CD4-positive, CD25-positive, alpha-beta regulatory T cell (primary cell): ENCODE measurements at regions not wholly inside any gene's neighbourhood (a gene's known extent, or its start where the extent isn't known, plus 50 kb on each side); places are given as distances from the start of the nearest gene placed in this dataset.
"Not testable (repeated sequence)": the region's sequence is repeated elsewhere in the genome, so short reads cannot be mapped to it uniquely, and the experiment has no call there.

ENCODE experiments used
- ATAC-seq, 2 donors: fragments of 150-1000 bp; cut with Tn5 transposase; one replicate each; pipeline ENCODE4 v1.10.0; 2021; ENCODE audit warnings: low read depth in 2 of 2, moderate number of reproducible peaks in 2 of 2, moderate library complexity in 1 of 2
- DNase-seq, 3 donors: peaks; one replicate each; pipeline versions ENCODE4 v3.0.0 to v3.0.0-alpha.2; 2012 to 2022; ENCODE audit warnings: mixed read lengths in 1 of 3
- H3K27ac ChIP-seq: one replicate; pipeline ENCODE4 v1.7.0; 2013; ENCODE audit warnings: mild to moderate bottlenecking, low read length; ENCODE audit not compliant: insufficient read depth, poor library complexity, severe bottlenecking
- H3K27me3 ChIP-seq: one replicate; pipeline ENCODE4 v1.7.0; 2013; ENCODE audit warnings: low read length; ENCODE audit not compliant: control insufficient read depth, insufficient read depth
- H3K36me3 ChIP-seq: one replicate; pipeline ENCODE4 v1.7.0; 2013; ENCODE audit warnings: mild to moderate bottlenecking, low read length, moderate library complexity; ENCODE audit not compliant: control insufficient read depth, insufficient read depth
- H3K4me1 ChIP-seq: 2 replicates; pipeline ENCODE4 v1.7.0; 2013; ENCODE audit warnings: mild to moderate bottlenecking, low read length; ENCODE audit not compliant: insufficient read depth, control insufficient read depth, poor library complexity, severe bottlenecking
- H3K4me3 ChIP-seq: one replicate; pipeline ENCODE4 v1.7.0; 2013; ENCODE audit warnings: low read depth, mild to moderate bottlenecking, low read length, moderate library complexity
- H3K9me3 ChIP-seq, 2 experiments: 1 replicate in 1 of 2; 2 replicates in 1 of 2; pipeline ENCODE4 v1.7.0; 2013; ENCODE audit warnings: low read length in 2 of 2, mild to moderate bottlenecking in 1 of 2, moderate library complexity in 1 of 2; ENCODE audit not compliant: control insufficient read depth in 2 of 2
- H3K27ac Mint-ChIP-seq, 3 donors: one replicate each; pipeline ENCODE4 v1.8.0; 2020 to 2022; ENCODE audit warnings: mild to moderate bottlenecking in 3 of 3, mixed read lengths in 3 of 3, moderate library complexity in 2 of 3
- H3K27me3 Mint-ChIP-seq: one replicate; pipeline ENCODE4 v1.8.0; 2022; ENCODE audit warnings: mild to moderate bottlenecking, mixed read lengths
- H3K36me3 Mint-ChIP-seq: one replicate; pipeline ENCODE4 v1.8.0; 2020; ENCODE audit warnings: mixed read lengths
- H3K4me1 Mint-ChIP-seq, 4 donors: one replicate each; pipeline ENCODE4 v1.8.0; 2020 to 2022; ENCODE audit warnings: mixed read lengths in 4 of 4, mild to moderate bottlenecking in 1 of 4
- H3K4me3 Mint-ChIP-seq, 4 donors: one replicate each; pipeline ENCODE4 v1.8.0; 2020 to 2022; ENCODE audit warnings: mild to moderate bottlenecking in 4 of 4, mixed read lengths in 4 of 4, moderate library complexity in 3 of 4
- H3K9me3 Mint-ChIP-seq, 7 donors: one replicate each; pipeline ENCODE4 v1.8.0; 2020 to 2022; ENCODE audit warnings: mixed read lengths in 7 of 7, mild to moderate bottlenecking in 3 of 7, moderate library complexity in 2 of 7

GRCh38 chr5:100683881-100684280, 148.7 kb downstream of the FAM174A start:
- DNase-seq (no peak), ATAC-seq (no peak)
- H3K27ac ChIP-seq: no peak overlapping the region
- no peaks in the 10 kb centered on the region for H3K27me3 ChIP-seq
- H3K27me3 Mint-ChIP-seq: no peaks in the 10 kb centered on the region
- H3K36me3 ChIP-seq: no peaks in the 10 kb centered on the region
- peaks cover 3% of the 10 kb centered on the region for H3K36me3 Mint-ChIP-seq
- H3K27ac Mint-ChIP-seq: no peak overlapping the region
- H3K9me3 ChIP-seq: peaks cover 15 to 20% of the 10 kb centered on the region in 2 experiments
- H3K4me3 ChIP-seq: no peak overlapping the region
- peaks cover 0 to 6% (median 4%) of the 10 kb centered on the region in 4 donors for H3K4me1 Mint-ChIP-seq
- H3K4me1 ChIP-seq: no peaks in the 10 kb centered on the region
- peaks cover 0 to 36% (median 17%) of the 10 kb centered on the region in 7 donors for H3K9me3 Mint-ChIP-seq
- no peak overlapping the region for H3K4me3 Mint-ChIP-seq

DNA sequence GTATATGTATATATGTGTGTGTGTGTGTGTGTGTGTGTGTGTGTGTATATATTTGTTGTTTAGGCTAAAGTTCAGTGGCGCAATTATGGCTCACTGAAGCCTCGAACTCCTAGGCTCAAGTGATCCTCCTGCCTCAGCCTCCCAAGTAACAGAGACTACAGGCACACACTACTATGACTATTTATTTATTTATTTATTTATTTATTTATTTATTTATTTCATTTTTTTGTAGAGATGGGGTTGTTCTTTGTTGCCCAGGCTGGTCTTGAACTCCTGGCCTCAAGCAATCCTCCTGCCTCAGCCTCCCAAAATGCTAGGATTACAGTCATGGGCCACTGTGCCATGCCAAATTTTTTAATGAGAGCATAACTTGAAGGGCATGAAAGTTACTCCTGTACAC, 149.9 kb downstream of the FAM174A start:
- not testable (repeated sequence) for H3K4me1 Mint-ChIP-seq, H3K4me1 ChIP-seq, H3K36me3 ChIP-seq, H3K27ac ChIP-seq, H3K4me3 ChIP-seq, DNase-seq, H3K4me3 Mint-ChIP-seq, H3K27me3 Mint-ChIP-seq, H3K36me3 Mint-ChIP-seq, H3K27me3 ChIP-seq, ATAC-seq, H3K27ac Mint-ChIP-seq
- peaks cover 13 to 20% of the 10 kb centered on the region in 2 experiments for H3K9me3 ChIP-seq
- peaks cover 0 to 28% (median 14%) of the 10 kb centered on the region in 7 donors for H3K9me3 Mint-ChIP-seq

DNA sequence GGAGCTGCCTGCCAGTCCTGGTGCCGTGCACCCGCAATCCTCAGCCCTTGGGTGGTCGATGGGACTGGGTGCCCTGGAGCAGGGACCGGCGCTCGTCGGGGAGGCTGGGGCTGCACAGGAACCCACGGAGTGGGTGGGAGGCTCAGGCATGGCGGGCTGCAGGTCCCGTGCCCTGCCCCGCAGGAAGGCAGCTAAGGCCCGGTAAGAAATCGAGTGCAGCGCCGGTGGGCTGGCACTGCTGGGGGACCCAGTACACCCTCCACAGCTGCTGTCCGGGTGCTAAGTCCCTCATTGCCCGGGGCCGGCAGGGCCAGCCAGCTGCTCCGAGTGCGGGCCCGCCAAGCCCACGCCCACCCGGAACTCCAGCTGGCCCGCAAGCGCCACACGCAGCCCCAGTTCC, 153.7 kb downstream of the FAM174A start:
- not testable (repeated sequence) for DNase-seq, H3K36me3 ChIP-seq, H3K4me1 Mint-ChIP-seq, H3K9me3 Mint-ChIP-seq, H3K27ac ChIP-seq, H3K4me1 ChIP-seq, H3K36me3 Mint-ChIP-seq, H3K9me3 ChIP-seq, H3K27me3 ChIP-seq, H3K27me3 Mint-ChIP-seq, H3K4me3 ChIP-seq, H3K27ac Mint-ChIP-seq, ATAC-seq, H3K4me3 Mint-ChIP-seq

DNA sequence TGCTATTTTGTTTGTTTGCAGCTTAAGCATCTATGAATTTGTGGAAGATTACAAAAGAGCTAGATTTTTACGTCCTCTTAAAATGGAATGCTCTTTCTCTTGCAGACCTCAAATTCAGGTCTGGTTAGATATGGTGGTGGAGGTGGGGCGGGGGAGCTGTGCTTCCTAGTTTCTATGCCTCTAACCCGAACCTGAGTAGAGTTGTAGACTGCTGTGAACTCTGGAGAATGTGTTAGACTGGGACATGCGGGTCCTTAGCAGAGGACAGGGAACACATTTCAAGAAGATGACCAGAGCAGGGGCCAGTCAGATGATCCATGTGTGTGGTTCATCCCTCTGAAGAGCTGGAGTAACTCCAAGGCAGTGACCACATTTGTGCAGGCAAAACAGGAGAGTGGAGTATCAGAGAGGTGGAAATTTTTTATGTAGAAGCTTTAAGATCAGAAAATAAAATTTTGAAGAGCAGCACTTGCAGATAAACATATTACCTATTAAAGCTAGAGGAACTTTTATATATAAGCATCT, 154.9 kb downstream of the FAM174A start:
- no peaks in the 10 kb centered on the region for H3K4me1 ChIP-seq
- H3K36me3 Mint-ChIP-seq: no peaks in the 10 kb centered on the region
- DNase-seq: no peak
- no peak overlapping the region for H3K4me3 ChIP-seq
- H3K27me3 Mint-ChIP-seq: peaks cover 5% of the 10 kb centered on the region
- no peaks in the 10 kb centered on the region for H3K27me3 ChIP-seq
- peaks cover 0 to 11% (median 5%) of the 10 kb centered on the region in 4 donors for H3K4me1 Mint-ChIP-seq
- no peak overlapping the region for H3K4me3 Mint-ChIP-seq
- no peaks in the 10 kb centered on the region for H3K9me3 Mint-ChIP-seq
- H3K9me3 ChIP-seq: no peaks in the 10 kb centered on the region
- no peak for ATAC-seq
- H3K36me3 ChIP-seq: no peaks in the 10 kb centered on the region
- no peak overlapping the region for H3K27ac Mint-ChIP-seq
- no peak overlapping the region for H3K27ac ChIP-seq

DNA sequence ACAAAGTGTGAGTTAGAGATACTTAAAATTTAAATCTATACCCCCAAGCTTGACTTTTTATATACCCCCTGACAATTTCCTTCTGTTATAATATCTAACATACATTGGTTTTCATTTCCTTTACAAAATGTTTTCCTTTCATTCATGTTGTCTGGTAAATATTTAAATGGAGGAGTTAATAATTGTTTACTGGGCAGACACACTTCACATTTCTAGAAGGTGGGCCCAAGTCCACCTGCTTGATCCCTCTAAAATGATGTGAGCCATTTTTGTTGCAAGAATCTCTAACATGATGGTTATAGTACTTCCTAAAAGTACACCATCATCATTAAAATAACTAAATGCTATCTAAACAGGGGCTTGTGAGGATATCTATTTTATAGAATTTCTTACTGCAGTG, 155.9 kb downstream of the FAM174A start:
- no peaks in the 10 kb centered on the region for H3K9me3 Mint-ChIP-seq
- Histone ChIP-seq H3K27ac (no peak overlapping the region), H3K4me3 (no peak overlapping the region), H3K27me3 (no peaks in the 10 kb centered on the region), H3K36me3 (no peaks in the 10 kb centered on the region), H3K9me3 (no peaks in the 10 kb centered on the region), H3K4me1 (no peaks in the 10 kb centered on the region)
- no peak overlapping the region for H3K27ac Mint-ChIP-seq
- H3K4me1 Mint-ChIP-seq: peaks cover 0 to 11% (median 6%) of the 10 kb centered on the region in 4 donors
- no peak overlapping the region for H3K4me3 Mint-ChIP-seq
- DNase-seq (no peak), ATAC-seq (no peak)
- no peaks in the 10 kb centered on the region for H3K36me3 Mint-ChIP-seq
- H3K27me3 Mint-ChIP-seq: peaks cover 5% of the 10 kb centered on the region

DNA sequence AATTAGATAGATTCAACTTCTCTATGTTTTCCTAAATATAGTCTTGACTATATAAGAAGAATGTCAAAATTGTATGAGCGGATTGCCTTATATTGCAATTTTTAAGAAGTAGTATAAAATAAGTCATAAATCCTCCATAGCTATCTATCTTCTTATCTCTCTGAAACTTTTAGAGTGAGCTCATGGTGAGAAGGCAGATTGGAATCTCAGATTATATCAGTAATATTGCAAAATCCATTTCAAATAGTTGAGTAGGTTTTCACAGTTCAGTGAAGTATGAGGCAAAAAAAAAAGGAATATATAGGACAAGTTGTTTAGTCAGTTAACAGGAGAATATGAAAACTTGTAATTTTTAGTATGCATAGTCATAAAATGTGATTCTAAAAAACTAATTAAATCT, 156.4 kb downstream of the FAM174A start:
- Histone ChIP-seq H3K36me3 (no peaks in the 10 kb centered on the region), H3K27ac (no peak overlapping the region), H3K4me1 (no peaks in the 10 kb centered on the region), H3K9me3 (no peaks in the 10 kb centered on the region), H3K4me3 (no peak overlapping the region), H3K27me3 (no peaks in the 10 kb centered on the region)
- ATAC-seq (no peak), DNase-seq (no peak)
- no peaks in the 10 kb centered on the region for H3K36me3 Mint-ChIP-seq
- peaks cover 5% of the 10 kb centered on the region for H3K27me3 Mint-ChIP-seq
- peaks cover 0 to 11% (median 6%) of the 10 kb centered on the region in 4 donors for H3K4me1 Mint-ChIP-seq
- no peak overlapping the region for H3K4me3 Mint-ChIP-seq
- no peaks in the 10 kb centered on the region for H3K9me3 Mint-ChIP-seq
- H3K27ac Mint-ChIP-seq: no peak overlapping the region

DNA sequence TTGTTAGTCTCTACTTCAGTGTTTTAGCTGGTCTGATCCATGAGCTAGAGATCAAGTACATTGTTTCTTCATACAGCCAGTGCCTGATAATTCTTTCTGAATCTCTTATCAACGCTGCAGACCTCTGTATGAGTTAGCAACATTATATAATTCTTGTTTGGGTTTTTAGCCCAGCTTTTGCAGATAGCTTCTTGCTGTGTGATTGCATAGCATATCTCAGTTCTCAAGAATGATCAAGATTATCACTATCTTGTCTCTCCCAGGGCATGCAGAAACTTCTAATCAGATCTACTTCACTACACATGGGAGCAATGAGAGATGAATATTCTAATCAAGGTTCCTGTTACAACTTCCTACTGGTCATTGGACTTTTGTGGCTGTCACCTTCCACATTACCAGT, 158.3 kb downstream of the FAM174A start:
- ATAC-seq: no peak
- no peak overlapping the region for H3K27ac Mint-ChIP-seq
- H3K9me3 ChIP-seq: no peaks in the 10 kb centered on the region
- DNase-seq: no peak
- no peaks in the 10 kb centered on the region for H3K4me1 ChIP-seq
- no peak overlapping the region for H3K4me3 ChIP-seq
- H3K9me3 Mint-ChIP-seq: no peaks in the 10 kb centered on the region
- peaks cover 5% of the 10 kb centered on the region for H3K27me3 Mint-ChIP-seq
- peaks cover 0 to 11% (median 6%) of the 10 kb centered on the region in 4 donors for H3K4me1 Mint-ChIP-seq
- H3K4me3 Mint-ChIP-seq: no peak overlapping the region
- no peak overlapping the region for H3K27ac ChIP-seq
- H3K36me3 ChIP-seq: no peaks in the 10 kb centered on the region
- no peaks in the 10 kb centered on the region for H3K27me3 ChIP-seq
- no peaks in the 10 kb centered on the region for H3K36me3 Mint-ChIP-seq

- Histone ChIP-seq H3K27me3 (no peaks in the 10 kb centered on the region), H3K9me3 (no peaks in the 10 kb centered on the region), H3K4me3 (no peak overlapping the region), H3K27ac (no peak overlapping the region), H3K4me1 (no peaks in the 10 kb centered on the region), H3K36me3 (no peaks in the 10 kb centered on the region)
- no peaks in the 10 kb centered on the region for H3K36me3 Mint-ChIP-seq
- peaks cover 0 to 11% (median 6%) of the 10 kb centered on the region in 4 donors for H3K4me1 Mint-ChIP-seq
- ATAC-seq: peak in 1 of 2 donors; percentile 48
- H3K4me3 Mint-ChIP-seq: no peak overlapping the region
- no peaks in the 10 kb centered on the region for H3K9me3 Mint-ChIP-seq
- H3K27ac Mint-ChIP-seq: no peak overlapping the region
- DNase-seq: peak in 1 of 3 donors; percentile 2
- peaks cover 5% of the 10 kb centered on the region for H3K27me3 Mint-ChIP-seq
Observed at GRCh38 chr5:100694100-100694499, 158.9 kb downstream of the FAM174A start.
